ENCODE measurements at regions not wholly inside any gene's neighbourhood (a gene's known extent, or its start where the extent isn't known, plus 50 kb on each side); places are given as distances from the start of the nearest gene placed in this dataset.

DNA sequence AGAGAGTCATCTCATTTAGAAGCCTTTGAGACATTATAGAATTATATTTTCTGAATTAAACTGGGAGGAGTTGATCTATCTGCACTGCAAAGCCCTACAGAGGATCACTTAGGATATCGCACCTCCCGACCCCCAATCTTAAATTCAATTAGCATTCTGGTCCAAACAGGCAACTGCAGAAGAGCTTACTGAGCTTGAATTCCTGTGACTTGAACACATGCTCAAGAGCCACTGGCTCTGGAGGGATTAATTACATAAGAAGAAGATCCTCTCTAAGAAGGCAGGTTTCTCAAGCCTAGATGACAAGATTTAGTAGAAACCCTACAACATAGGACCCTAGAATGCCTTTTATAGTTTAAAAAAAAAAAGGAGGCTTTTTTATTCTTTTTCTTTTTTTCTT lies 548.9 kb downstream of the ARAP2 start:
- TF ChIP-seq, protein P1, sequence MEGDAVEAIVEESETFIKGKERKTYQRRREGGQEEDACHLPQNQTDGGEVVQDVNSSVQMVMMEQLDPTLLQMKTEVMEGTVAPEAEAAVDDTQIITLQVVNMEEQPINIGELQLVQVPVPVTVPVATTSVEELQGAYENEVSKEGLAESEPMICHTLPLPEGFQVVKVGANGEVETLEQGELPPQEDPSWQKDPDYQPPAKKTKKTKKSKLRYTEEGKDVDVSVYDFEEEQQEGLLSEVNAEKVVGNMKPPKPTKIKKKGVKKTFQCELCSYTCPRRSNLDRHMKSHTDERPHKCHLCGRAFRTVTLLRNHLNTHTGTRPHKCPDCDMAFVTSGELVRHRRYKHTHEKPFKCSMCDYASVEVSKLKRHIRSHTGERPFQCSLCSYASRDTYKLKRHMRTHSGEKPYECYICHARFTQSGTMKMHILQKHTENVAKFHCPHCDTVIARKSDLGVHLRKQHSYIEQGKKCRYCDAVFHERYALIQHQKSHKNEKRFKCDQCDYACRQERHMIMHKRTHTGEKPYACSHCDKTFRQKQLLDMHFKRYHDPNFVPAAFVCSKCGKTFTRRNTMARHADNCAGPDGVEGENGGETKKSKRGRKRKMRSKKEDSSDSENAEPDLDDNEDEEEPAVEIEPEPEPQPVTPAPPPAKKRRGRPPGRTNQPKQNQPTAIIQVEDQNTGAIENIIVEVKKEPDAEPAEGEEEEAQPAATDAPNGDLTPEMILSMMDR (IDR thresholded peaks at IDR 0.05; ENCODE audit: control extremely low read depth, extremely low read depth, low read depth, missing control alignments), result no peak
- CTCF ChIA-PET, result no interaction called here
- POLR2A ChIA-PET, result no interaction called here
- no peak for DNase-seq (ENCODE audit: extremely low spot score)

DNA sequence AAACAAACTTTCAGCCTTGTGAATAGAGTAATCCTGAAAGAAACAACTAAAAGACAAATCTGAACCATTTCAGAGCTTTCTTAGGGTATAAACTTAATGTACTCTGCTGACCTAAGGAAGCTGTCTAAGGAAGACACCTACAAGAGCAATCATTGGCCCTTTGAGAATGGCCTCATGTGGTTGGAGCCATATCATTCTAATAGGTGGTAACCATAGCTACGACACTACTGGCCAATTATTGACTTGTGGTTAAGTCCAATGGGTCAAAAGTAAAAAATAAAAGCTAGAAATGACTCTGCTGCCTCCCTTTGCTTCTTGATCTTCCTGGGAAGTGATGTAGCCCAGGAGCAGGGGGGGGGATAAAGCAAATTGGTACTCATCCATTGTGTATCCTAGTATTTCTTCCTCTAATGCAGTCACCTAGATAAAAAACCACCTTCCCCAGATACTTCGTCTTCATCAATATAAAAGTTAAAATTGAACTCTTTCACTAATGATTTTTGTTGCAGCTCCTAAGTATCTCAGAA lies 547.0 kb downstream of the ARAP2 start:
- POLR2A ChIA-PET, result no interaction called here
- CTCF ChIA-PET, result interaction anchor here (1.0 kb wide), 1 partner anchor 8 kb away, joined by 3 read pairs; no protein-coding TSS in a partner anchor
- TF ChIP-seq, protein P1 (IDR thresholded peaks at IDR 0.05; ENCODE audit: control extremely low read depth, extremely low read depth, low read depth, missing control alignments), result no peak
- DNase-seq (ENCODE audit: extremely low spot score), result no peak

DNA sequence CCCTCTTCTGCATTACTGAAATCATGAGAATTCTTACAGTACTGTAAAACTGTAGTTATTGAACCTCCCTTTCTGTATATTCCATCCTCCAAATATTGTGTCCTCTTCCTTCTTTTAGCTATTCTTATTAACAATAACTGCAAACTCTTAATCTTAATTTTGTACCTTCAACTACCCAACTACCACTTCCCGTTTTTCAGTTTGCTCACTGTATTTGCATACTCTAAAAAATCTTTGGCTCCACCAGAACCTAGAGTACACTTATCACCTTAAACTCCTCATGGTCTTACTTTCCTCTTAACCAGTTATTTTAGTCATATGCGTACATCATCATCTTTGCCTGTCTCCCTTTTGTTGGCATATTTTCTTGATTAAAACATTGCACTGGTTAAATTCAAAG lies 543.7 kb downstream of the ARAP2 start:
- POLR2A ChIA-PET, result no interaction called here
- DNase-seq (ENCODE audit: extremely low spot score), result no peak
- CTCF ChIA-PET, result no interaction called here
- TF ChIP-seq, protein P1 (IDR thresholded peaks at IDR 0.05; ENCODE audit: control extremely low read depth, extremely low read depth, low read depth, missing control alignments), result no peak

DNA sequence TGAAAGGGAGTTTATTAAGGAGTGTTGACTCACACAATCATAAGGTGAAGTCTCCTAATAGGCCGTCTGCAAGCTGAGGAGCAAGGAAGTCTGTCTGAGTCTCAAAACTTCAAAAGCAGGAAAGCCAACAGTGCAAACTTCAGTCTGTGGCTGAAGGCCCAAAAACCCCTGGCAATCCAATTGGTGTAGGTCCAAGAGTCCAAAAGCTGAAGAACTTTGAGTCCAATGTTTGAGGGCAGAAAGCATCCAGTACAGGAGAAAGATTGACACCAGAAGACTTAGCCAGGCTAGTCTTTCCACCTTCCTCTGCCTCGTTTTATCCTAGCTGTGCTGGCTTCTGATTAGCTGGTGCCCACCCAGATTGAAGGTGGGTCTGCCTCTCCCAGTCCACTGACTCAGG lies 535.2 kb downstream of the ARAP2 start:
- TF ChIP-seq, protein P1 (IDR thresholded peaks at IDR 0.05; ENCODE audit: control extremely low read depth, extremely low read depth, low read depth, missing control alignments), result no peak
- ChIA-PET CTCF (no interaction called here), POLR2A (no interaction called here)
- no peak for DNase-seq (ENCODE audit: extremely low spot score)

DNA sequence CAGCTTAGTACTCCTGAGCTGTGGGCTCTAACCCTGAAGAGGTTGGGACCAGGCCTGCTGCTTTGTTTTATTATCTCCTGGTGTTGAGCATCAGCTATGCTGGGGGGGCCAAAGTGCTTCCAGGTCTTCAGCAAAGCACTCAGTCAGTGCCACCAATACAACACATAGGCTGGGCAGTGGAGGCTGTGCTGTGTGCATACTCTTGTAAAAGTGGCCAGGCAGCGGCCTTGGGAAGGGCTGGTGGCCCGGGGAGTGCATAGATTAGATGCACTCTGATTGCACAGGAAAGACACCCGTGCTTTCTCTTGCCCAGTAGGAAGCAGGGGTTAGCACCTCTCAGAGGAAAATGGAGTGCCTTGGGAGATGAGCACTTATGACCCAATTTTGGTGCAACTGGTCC lies 534.0 kb downstream of the ARAP2 start:
- ChIA-PET CTCF (interaction anchor here (0.9 to 1.3 kb wide), 3 partner anchors 13 to 18 kb away, joined by 3 to 4 read pairs (median 4); no protein-coding TSS in a partner anchor), POLR2A (no interaction called here)
- TF ChIP-seq, protein P1 (IDR thresholded peaks at IDR 0.05; ENCODE audit: control extremely low read depth, extremely low read depth, low read depth, missing control alignments), result no peak
- DNase-seq (ENCODE audit: extremely low spot score), result no peak

DNA sequence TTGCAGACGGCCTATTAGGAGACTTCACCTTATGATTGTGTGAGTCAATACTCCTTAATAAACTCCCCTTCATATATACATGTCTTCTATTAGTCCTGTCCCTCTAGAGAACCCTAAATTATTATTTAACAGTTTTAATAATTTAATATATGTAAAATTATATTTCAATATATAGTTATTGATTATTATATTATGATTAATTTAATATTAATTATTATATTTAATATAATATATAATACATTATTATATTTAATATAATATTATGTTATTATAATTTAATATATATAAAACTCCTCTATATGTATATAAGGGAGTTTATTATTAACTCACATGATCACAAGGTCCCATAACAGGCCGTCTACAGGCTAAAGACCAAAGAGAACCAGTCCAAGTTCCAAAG lies 533.2 kb downstream of the ARAP2 start:
- ChIA-PET POLR2A (no interaction called here), CTCF (interaction anchor here (1.3 kb wide), 2 partner anchors 12 to 19 kb away, joined by 3 to 4 read pairs; no protein-coding TSS in a partner anchor)
- TF ChIP-seq, protein P1 (IDR thresholded peaks at IDR 0.05; ENCODE audit: control extremely low read depth, extremely low read depth, low read depth, missing control alignments), result no peak
- no peak for DNase-seq (ENCODE audit: extremely low spot score)
